HCT116 (cell line): ENCODE measurements at regions not wholly inside any gene's neighbourhood (a gene's known extent, or its start where the extent isn't known, plus 50 kb on each side); places are given as distances from the start of the nearest gene placed in this dataset.

ENCODE experiments used
- ATAC-seq: fragments of 200-7000 bp; cut with Tn5 transposase; 2 replicates; pipeline ENCODE4 v1.9.1; 2020; ENCODE audit warnings: mild to moderate bottlenecking, moderate library complexity
- BruUV-seq: library from RNA; stranded (reverse); fragments of 400-500 nt; replicated peaks from 2 replicates; lab custom pipeline; 2021; lab: Mats Ljungman, UMichigan
- CTCF ChIA-PET: fragments of 300-600 bp; sonication (Branson Sonifier 250); formaldehyde crosslinking; loops from one replicate; lab custom pipeline; 2021; ENCODE audit warnings: antibody characterized with exemption; lab: Charles Lee
- POLR2A ChIA-PET: fragments of 300-600, 350-600 bp; sonication (Branson Sonifier 250); formaldehyde crosslinking; loops from one replicate; lab custom pipeline; 2021; ENCODE audit warnings: antibody characterized with exemption; lab: Charles Lee
- RAD21 ChIA-PET, 2 experiments: fragments of 300-600 bp; sonication (Branson Sonifier 250); formaldehyde crosslinking; loops; one replicate each; lab custom pipeline; 2023; ENCODE audit warnings: low total read pairs in 2 of 2; ENCODE audit not compliant: uncharacterized antibody in 2 of 2, unreplicated experiment in 2 of 2, low non-redundant PET in 1 of 2; lab: Charles Lee
- DNase-seq: peaks from one replicate; pipeline ENCODE4 v3.0.0-alpha.2; 2010; ENCODE audit warnings: low read depth, low spot score
- H2AFZ ChIP-seq: fragments of 200-600 bp; shearing (Covaris generic), sonication (generic); 2 replicates; pipeline ENCODE4 v1.6.1; 2017; ENCODE audit warnings: low read depth, mixed run types, mixed read lengths, antibody characterized with exemption, low read length; ENCODE audit not compliant: poor library complexity, severe bottlenecking
- H3K27ac ChIP-seq: 2 replicates; pipeline ENCODE4 v1.5.1; 2012; ENCODE audit warnings: low read depth, low read length
- H3K27me3 ChIP-seq: fragments of 200-600 bp; sonication (generic); 2 replicates; pipeline ENCODE4 v1.6.1; 2016; ENCODE audit warnings: mixed run types, low read length, mixed read lengths; ENCODE audit not compliant: insufficient read depth
- H3K36me3 ChIP-seq, 2 experiments: fragments of 200-500 bp in 1 of 2; fragments of 200-600 bp in 1 of 2; sonication (Bioruptor generic) in 1 of 2; sonication (generic) in 1 of 2; 2 replicates each; pipeline versions ENCODE4 v1.5.1 to v1.6.1; 2014 to 2016; ENCODE audit warnings: low read length in 2 of 2, inconsistent platforms in 1 of 2, mixed read lengths in 1 of 2, mixed run types in 1 of 2; ENCODE audit not compliant: insufficient read depth in 2 of 2, control insufficient read depth in 1 of 2
- H3K4me1 ChIP-seq, 2 experiments: fragments of 200-600 bp in 1 of 2; sonication (generic) in 1 of 2; 2 replicates each; pipeline versions ENCODE4 v1.5.1 to v1.6.1; 2012 to 2017; ENCODE audit warnings: low read length in 2 of 2, inconsistent platforms in 1 of 2, mild to moderate bottlenecking in 1 of 2, mixed read lengths in 1 of 2, mixed run types in 1 of 2, moderate library complexity in 1 of 2; ENCODE audit not compliant: insufficient read depth in 2 of 2, control insufficient read depth in 1 of 2
- H3K4me2 ChIP-seq: fragments of 200-600 bp; sonication (generic); 2 replicates; pipeline ENCODE4 v1.6.1; 2017; ENCODE audit warnings: mixed run types, low read length, mixed read lengths
- H3K4me3 ChIP-seq, 2 experiments: fragments of 200-600 bp in 1 of 2; sonication (generic) in 1 of 2; replicated peaks in 1 of 2; 2 replicates each; pipeline ENCODE4 v1.5.1; 2011 to 2016; ENCODE audit warnings: low read length in 2 of 2, control low read depth in 1 of 2, low read depth in 1 of 2, mild to moderate bottlenecking in 1 of 2, mixed read lengths in 1 of 2, mixed run types in 1 of 2
- H3K79me2 ChIP-seq: fragments of 200-600 bp; sonication (generic); 2 replicates; pipeline ENCODE4 v1.6.1; 2017; ENCODE audit warnings: mild to moderate bottlenecking, mixed run types, low read length, moderate library complexity, mixed read lengths; ENCODE audit not compliant: insufficient read depth
- H3K9ac ChIP-seq: fragments of 200-600 bp; sonication (generic); 2 replicates; pipeline ENCODE4 v1.6.1; 2016; ENCODE audit warnings: low read length, mixed read lengths
- H3K9me2 ChIP-seq: fragments of 200-600 bp; sonication (generic), shearing (Covaris generic); 2 replicates; pipeline ENCODE4 v1.6.1; 2017; ENCODE audit warnings: mixed run types, mild to moderate bottlenecking, moderate library complexity; ENCODE audit not compliant: insufficient read depth
- H3K9me3 ChIP-seq, 2 experiments: fragments of 200-500 bp in 1 of 2; fragments of 200-600 bp in 1 of 2; sonication (Bioruptor generic) in 1 of 2; sonication (generic) in 1 of 2; 2 replicates each; pipeline ENCODE4 v1.6.1; 2014 to 2017; ENCODE audit warnings: low read length in 2 of 2, mixed read lengths in 2 of 2, inconsistent platforms in 1 of 2, low read depth in 1 of 2, mild to moderate bottlenecking in 1 of 2, mixed run types in 1 of 2, moderate library complexity in 1 of 2; ENCODE audit not compliant: control insufficient read depth in 1 of 2, insufficient read depth in 1 of 2
- H4K20me1 ChIP-seq: fragments of 200-600 bp; sonication (generic), shearing (Covaris generic); 2 replicates; pipeline ENCODE4 v1.6.1; 2017; ENCODE audit warnings: mixed run types, mild to moderate bottlenecking, moderate library complexity; ENCODE audit not compliant: insufficient read depth
- CBX3 ChIP-seq: IDR thresholded peaks from 2 replicates; pipeline ENCODE4 v1.6.1; 2012; ENCODE audit warnings: low read depth
- CEBPB ChIP-seq: IDR thresholded peaks from 2 replicates; pipeline ENCODE4 v1.6.1; 2012; ENCODE audit warnings: low read depth
- ELF1 ChIP-seq: IDR thresholded peaks from 2 replicates; pipeline ENCODE4 v1.6.1; 2012; ENCODE audit warnings: low read depth, borderline replicate concordance
- FOSL1 ChIP-seq: IDR thresholded peaks from 2 replicates; pipeline ENCODE4 v1.6.1; 2012; ENCODE audit warnings: low read depth
- POLR2A ChIP-seq: IDR thresholded peaks from 2 replicates; pipeline ENCODE4 v1.7.0; 2011; ENCODE audit warnings: borderline replicate concordance; ENCODE audit not compliant: insufficient read depth, insufficient read length; ENCODE audit errors: extremely low read depth
- POLR2AphosphoS5 ChIP-seq: IDR thresholded peaks from 2 replicates; pipeline ENCODE4 v1.6.1; 2011; ENCODE audit warnings: mild to moderate bottlenecking, low read depth, low read length, moderate library complexity
- RAD21 ChIP-seq: IDR thresholded peaks from 2 replicates; pipeline ENCODE4 v1.6.1; 2012; ENCODE audit warnings: low read depth, mild to moderate bottlenecking
- SP1 ChIP-seq: IDR thresholded peaks from 2 replicates; pipeline ENCODE4 v1.6.1; 2012; ENCODE audit warnings: low read depth
- TCF7L2 ChIP-seq: IDR thresholded peaks from 2 replicates; pipeline ENCODE4 v1.7.0; 2011; ENCODE audit warnings: borderline replicate concordance, inconsistent platforms; ENCODE audit not compliant: insufficient read depth, insufficient read length; ENCODE audit errors: extremely low read depth
- intact Hi-C: fragments of 100-400 bp; cut with micrococcal nuclease; formaldehyde crosslinking; loops from 2 replicates; pipeline ENCODE4 v1.10.0; 2022
- TF ChIP-seq, protein P1 (sequence below): IDR thresholded peaks from 2 replicates; pipeline ENCODE4 v1.6.1; 2012
- TF ChIP-seq, protein P2 (sequence below), 3 experiments: fragments of 200-600 bp in 1 of 3; sonication (generic) in 1 of 3; IDR thresholded peaks in 2 of 3; conservative IDR thresholded peaks in 1 of 3; 2 replicates each; pipeline ENCODE4 v1.5.1; 2012 to 2017; ENCODE audit warnings: low read depth in 2 of 3, low read length in 2 of 3, antibody characterized with exemption in 1 of 3, borderline replicate concordance in 1 of 3, control low read depth in 1 of 3, mild to moderate bottlenecking in 1 of 3, mixed read lengths in 1 of 3, mixed run types in 1 of 3, moderate library complexity in 1 of 3; ENCODE audit not compliant: insufficient read depth in 1 of 3
- TF ChIP-seq, protein P3 (sequence below): IDR thresholded peaks from 2 replicates; pipeline ENCODE4 v1.6.1; 2012; ENCODE audit warnings: low read depth

DNA sequence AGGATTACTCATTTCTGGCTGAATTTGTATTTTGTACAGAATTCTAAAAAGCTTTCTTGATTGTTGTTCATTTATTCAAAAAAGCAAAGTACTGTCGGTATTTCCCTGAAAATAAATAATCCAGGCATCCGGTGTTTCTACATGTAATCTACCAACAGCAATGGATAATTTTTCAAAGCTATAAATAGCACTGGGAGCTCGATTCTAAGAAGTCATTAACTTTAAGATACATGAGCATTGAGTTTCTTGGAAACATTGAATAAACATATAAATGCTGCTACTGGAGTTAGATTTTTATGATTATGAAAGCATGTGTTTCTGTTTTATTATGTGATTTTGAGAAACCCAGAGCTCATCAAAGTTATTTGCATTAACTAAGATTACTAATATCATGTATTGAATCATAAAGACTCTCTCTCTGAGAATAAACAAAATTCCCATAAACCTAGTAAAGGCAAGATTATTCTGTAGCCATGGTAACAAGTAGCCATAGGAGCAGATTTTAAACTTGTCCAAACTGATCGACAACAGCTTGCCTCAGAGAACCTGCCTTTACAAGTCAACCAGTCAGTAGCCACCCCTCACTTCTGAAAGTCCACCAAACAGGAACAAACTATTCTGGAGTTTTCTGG, 197.0 kb downstream of the DRD1 start:
- Histone ChIP-seq H4K20me1 (no peaks in the 10 kb centered on the region), H2AFZ (peak overlapping the region; percentile 63), H3K4me1 (peaks cover 19 to 28% of the 10 kb centered on the region in 2 experiments), H3K27ac (peak overlapping the region; percentile 49; the same call in 1 of the 2 replicates), H3K9me2 (no peaks in the 10 kb centered on the region), H3K4me2 (peak overlapping the region; percentile 66), H3K27me3 (peaks cover 8% of the 10 kb centered on the region; the same call in 1 of the 2 replicates), H3K9ac (peak overlapping the region; percentile 1; the same call in 1 of the 2 replicates), H3K36me3 (no peaks in the 10 kb centered on the region), H3K79me2 (no peaks in the 10 kb centered on the region), H3K4me3 (peak overlapping the region in 1 of 2 experiments; percentile 27; a peak in 1 of 4 replicates), H3K9me3 (no peaks in the 10 kb centered on the region)
- POLR2A ChIA-PET: no interaction called here
- intact Hi-C loops: no loop called here
- DNase-seq (no peak), ATAC-seq (no peak)
- no TSS peak for BruUV-seq
- RAD21 ChIA-PET: no interaction called here
- TF ChIP-seq, protein P1, sequence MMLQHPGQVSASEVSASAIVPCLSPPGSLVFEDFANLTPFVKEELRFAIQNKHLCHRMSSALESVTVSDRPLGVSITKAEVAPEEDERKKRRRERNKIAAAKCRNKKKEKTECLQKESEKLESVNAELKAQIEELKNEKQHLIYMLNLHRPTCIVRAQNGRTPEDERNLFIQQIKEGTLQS: no peak
- TF ChIP-seq POLR2AphosphoS5: no peak
- no peak for TF ChIP-seq FOSL1
- TF ChIP-seq ELF1: no peak
- TF ChIP-seq CEBPB: no peak
- TF ChIP-seq POLR2A: no peak
- no peak for TF ChIP-seq CBX3
- CTCF ChIA-PET: no interaction called here

DNA sequence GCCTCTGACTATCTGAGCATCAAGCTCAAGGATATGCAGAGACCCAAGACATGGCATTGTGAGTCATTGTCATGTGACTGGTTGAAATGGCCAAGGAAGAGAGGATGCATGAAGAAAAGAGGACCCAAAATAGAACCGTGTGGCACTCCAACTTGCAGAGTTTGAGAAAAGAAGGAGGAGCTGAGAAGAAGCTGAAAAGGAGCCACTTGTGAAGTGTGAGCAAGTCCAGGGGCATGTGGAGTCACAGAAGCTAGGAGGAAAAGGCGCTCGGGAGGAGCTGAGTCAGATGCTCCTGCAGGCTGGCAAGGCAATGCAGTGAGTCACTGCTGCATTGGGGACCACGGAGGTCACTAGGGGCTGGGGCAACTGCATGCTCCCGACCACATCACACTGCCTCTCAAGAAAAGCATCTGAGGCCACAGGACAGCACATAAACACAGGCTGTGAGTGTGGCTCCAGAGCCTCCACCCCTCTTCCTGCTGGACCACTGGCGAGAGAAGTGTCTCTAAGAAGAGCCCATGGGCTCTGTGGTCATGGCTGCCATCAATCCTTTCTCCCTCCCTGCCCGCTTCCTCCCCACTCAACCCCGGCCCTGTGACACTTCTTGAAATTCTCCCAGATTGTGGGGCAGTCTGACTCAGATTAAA, 197.6 kb downstream of the DRD1 start:
- Histone ChIP-seq H3K79me2 (no peaks in the 10 kb centered on the region), H3K9me2 (no peaks in the 10 kb centered on the region), H2AFZ (peak overlapping the region; percentile 63), H3K27ac (peak overlapping the region; percentile 49), H3K9ac (peak overlapping the region; percentile 1; the same call in 1 of the 2 replicates), H3K4me3 (peak overlapping the region; percentile 10 to 27; a peak in 2 of 4 replicates), H3K4me1 (peaks cover 16 to 22% of the 10 kb centered on the region in 2 experiments), H4K20me1 (no peaks in the 10 kb centered on the region), H3K9me3 (no peaks in the 10 kb centered on the region), H3K4me2 (peak overlapping the region; percentile 66), H3K27me3 (peaks cover 8% of the 10 kb centered on the region; the same call in 1 of the 2 replicates), H3K36me3 (no peaks in the 10 kb centered on the region)
- intact Hi-C loops: no loop called here
- no TSS peak for BruUV-seq
- POLR2A ChIA-PET: interaction anchor here (0.6 kb wide), 1 partner anchor 39 kb away, joined by 3 read pairs; no protein-coding TSS in a partner anchor
- DNase-seq (peak; percentile 84), ATAC-seq (peak; percentile 97)
- CTCF ChIA-PET: no interaction called here
- RAD21 ChIA-PET: no interaction called here
- TF ChIP-seq TCF7L2: no peak
- peak; percentile 92 for TF ChIP-seq FOSL1
- TF ChIP-seq, protein P2, sequence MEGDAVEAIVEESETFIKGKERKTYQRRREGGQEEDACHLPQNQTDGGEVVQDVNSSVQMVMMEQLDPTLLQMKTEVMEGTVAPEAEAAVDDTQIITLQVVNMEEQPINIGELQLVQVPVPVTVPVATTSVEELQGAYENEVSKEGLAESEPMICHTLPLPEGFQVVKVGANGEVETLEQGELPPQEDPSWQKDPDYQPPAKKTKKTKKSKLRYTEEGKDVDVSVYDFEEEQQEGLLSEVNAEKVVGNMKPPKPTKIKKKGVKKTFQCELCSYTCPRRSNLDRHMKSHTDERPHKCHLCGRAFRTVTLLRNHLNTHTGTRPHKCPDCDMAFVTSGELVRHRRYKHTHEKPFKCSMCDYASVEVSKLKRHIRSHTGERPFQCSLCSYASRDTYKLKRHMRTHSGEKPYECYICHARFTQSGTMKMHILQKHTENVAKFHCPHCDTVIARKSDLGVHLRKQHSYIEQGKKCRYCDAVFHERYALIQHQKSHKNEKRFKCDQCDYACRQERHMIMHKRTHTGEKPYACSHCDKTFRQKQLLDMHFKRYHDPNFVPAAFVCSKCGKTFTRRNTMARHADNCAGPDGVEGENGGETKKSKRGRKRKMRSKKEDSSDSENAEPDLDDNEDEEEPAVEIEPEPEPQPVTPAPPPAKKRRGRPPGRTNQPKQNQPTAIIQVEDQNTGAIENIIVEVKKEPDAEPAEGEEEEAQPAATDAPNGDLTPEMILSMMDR (IDR thresholded peaks at IDR 0.05 in 2 of 3, conservative IDR thresholded peaks at IDR 0.05 in 1 of 3; ENCODE audit: borderline replicate concordance in 1 of 3, insufficient read depth in 1 of 3, low read depth in 2 of 3, low read length in 2 of 3): no peak
- TF ChIP-seq CBX3: peak; percentile 94
- peak; percentile 20; the same call in 1 of the 2 replicates for TF ChIP-seq RAD21
- TF ChIP-seq, protein P3, sequence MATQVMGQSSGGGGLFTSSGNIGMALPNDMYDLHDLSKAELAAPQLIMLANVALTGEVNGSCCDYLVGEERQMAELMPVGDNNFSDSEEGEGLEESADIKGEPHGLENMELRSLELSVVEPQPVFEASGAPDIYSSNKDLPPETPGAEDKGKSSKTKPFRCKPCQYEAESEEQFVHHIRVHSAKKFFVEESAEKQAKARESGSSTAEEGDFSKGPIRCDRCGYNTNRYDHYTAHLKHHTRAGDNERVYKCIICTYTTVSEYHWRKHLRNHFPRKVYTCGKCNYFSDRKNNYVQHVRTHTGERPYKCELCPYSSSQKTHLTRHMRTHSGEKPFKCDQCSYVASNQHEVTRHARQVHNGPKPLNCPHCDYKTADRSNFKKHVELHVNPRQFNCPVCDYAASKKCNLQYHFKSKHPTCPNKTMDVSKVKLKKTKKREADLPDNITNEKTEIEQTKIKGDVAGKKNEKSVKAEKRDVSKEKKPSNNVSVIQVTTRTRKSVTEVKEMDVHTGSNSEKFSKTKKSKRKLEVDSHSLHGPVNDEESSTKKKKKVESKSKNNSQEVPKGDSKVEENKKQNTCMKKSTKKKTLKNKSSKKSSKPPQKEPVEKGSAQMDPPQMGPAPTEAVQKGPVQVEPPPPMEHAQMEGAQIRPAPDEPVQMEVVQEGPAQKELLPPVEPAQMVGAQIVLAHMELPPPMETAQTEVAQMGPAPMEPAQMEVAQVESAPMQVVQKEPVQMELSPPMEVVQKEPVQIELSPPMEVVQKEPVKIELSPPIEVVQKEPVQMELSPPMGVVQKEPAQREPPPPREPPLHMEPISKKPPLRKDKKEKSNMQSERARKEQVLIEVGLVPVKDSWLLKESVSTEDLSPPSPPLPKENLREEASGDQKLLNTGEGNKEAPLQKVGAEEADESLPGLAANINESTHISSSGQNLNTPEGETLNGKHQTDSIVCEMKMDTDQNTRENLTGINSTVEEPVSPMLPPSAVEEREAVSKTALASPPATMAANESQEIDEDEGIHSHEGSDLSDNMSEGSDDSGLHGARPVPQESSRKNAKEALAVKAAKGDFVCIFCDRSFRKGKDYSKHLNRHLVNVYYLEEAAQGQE: no peak
- peak; percentile 41; the same call in 1 of the 2 replicates for TF ChIP-seq CEBPB
- no peak for TF ChIP-seq POLR2A
- peak; percentile 77 for TF ChIP-seq SP1
